HEK293 (cell line): ENCODE measurements at regions not wholly inside any gene's neighbourhood (a gene's known extent, or its start where the extent isn't known, plus 50 kb on each side); places are given as distances from the start of the nearest gene placed in this dataset.

Source experiments
- CTCF ChIA-PET: fragments of 350-600 bp; formaldehyde crosslinking; extraction: SDS; loops from one replicate; lab custom pipeline; 2021; ENCODE audit warnings: antibody characterized with exemption; lab: Yijun Ruan, JAX
- POLR2A ChIA-PET: fragments of 300-600 bp; formaldehyde crosslinking; extraction: SDS; loops from one replicate; lab custom pipeline; 2020; ENCODE audit warnings: antibody characterized with exemption, inconsistent platforms; lab: Yijun Ruan, JAX
- H3K27ac ChIP-seq: fragments of 200-500 bp; sonication (Bioruptor generic); 2 replicates; pipeline ENCODE4 v1.5.1; 2014; ENCODE audit warnings: low read depth, low read length, control low read depth, inconsistent platforms; ENCODE audit errors: extremely low read depth
- H3K36me3 ChIP-seq, 2 experiments: fragments of 200-500 bp in 1 of 2; sonication (Bioruptor generic) in 1 of 2; 1 replicate in 1 of 2; 2 replicates in 1 of 2; pipeline ENCODE4 v1.5.1; 2014 to 2017; ENCODE audit warnings: inconsistent platforms in 2 of 2, low read length in 2 of 2; ENCODE audit not compliant: control insufficient read depth in 2 of 2, insufficient read depth in 1 of 2
- H3K4me1 ChIP-seq: fragments of 200-500 bp; sonication (Bioruptor generic); 2 replicates; pipeline ENCODE4 v1.5.1; 2014; ENCODE audit warnings: mild to moderate bottlenecking, low read length, inconsistent platforms; ENCODE audit not compliant: control insufficient read depth, insufficient read depth
- H3K4me3 ChIP-seq: 2 replicates; pipeline ENCODE4 v1.5.1; 2011; ENCODE audit warnings: low read depth, mild to moderate bottlenecking, control low read depth, low read length, moderate library complexity
- H3K9me3 ChIP-seq: fragments of 200-500 bp; sonication (Bioruptor generic); 2 replicates; pipeline ENCODE4 v1.5.1; 2014; ENCODE audit warnings: low read depth, low read length, inconsistent platforms; ENCODE audit not compliant: control insufficient read depth, insufficient read depth
- HOXD13 ChIP-seq: sonication (generic); formaldehyde crosslinking; IDR thresholded peaks from 2 replicates; pipeline ENCODE4 v1.8.0; 2022; ENCODE audit warnings: missing genetic modification reagents, borderline replicate concordance
- KLF10 ChIP-seq: fragments of 450-650 bp; IDR thresholded peaks from 2 replicates; pipeline ENCODE4 v1.5.1; 2018; ENCODE audit warnings: missing biosample characterization, mild to moderate bottlenecking, missing genetic modification characterization
- KLF7 ChIP-seq: fragments of 450-650 bp; formaldehyde crosslinking; IDR thresholded peaks from 2 replicates; pipeline ENCODE4 v1.5.1; 2016; ENCODE audit warnings: missing biosample characterization, missing genetic modification characterization, borderline replicate concordance
- OSR2 ChIP-seq: fragments of 450-650 bp; formaldehyde crosslinking; IDR thresholded peaks from 2 replicates; pipeline ENCODE4 v1.5.1; 2016; ENCODE audit warnings: missing biosample characterization, missing genetic modification characterization
- SCRT1 ChIP-seq: fragments of 450-650 bp; formaldehyde crosslinking; IDR thresholded peaks from 2 replicates; pipeline ENCODE4 v1.5.1; 2016; ENCODE audit warnings: missing biosample characterization, missing genetic modification characterization, borderline replicate concordance
- SETDB1 ChIP-seq: IDR thresholded peaks from one replicate; pipeline ENCODE4 v1.6.1; 2017; ENCODE audit warnings: mild to moderate bottlenecking, low read length, moderate library complexity, mixed read lengths; ENCODE audit not compliant: insufficient read length
- TCF7L2 ChIP-seq: IDR thresholded peaks from 2 replicates; pipeline ENCODE4 v1.6.1; 2011; ENCODE audit warnings: low read depth, mild to moderate bottlenecking, inconsistent platforms, low read length, moderate library complexity, borderline replicate concordance
- TRIM28 ChIP-seq: IDR thresholded peaks from 2 replicates; pipeline ENCODE4 v1.6.1; 2011; ENCODE audit warnings: low read length, control low read depth, borderline replicate concordance
- ZBTB20 ChIP-seq: fragments of 450-650 bp; formaldehyde crosslinking; IDR thresholded peaks from 2 replicates; pipeline ENCODE4 v1.5.1; 2016; ENCODE audit warnings: missing biosample characterization, missing genetic modification characterization
- ZFHX2 ChIP-seq: fragments of 450-650 bp; formaldehyde crosslinking; conservative IDR thresholded peaks from 2 replicates; pipeline ENCODE4 v1.5.1; 2016; ENCODE audit warnings: missing biosample characterization, missing genetic modification characterization
- ZIC2 ChIP-seq: fragments of 450-650 bp; formaldehyde crosslinking; IDR thresholded peaks from 2 replicates; pipeline ENCODE4 v1.5.1; 2016; ENCODE audit warnings: missing biosample characterization, missing genetic modification characterization
- ZNF132 ChIP-seq: fragments of 450-650 bp; formaldehyde crosslinking; IDR thresholded peaks from 2 replicates; pipeline ENCODE4 v1.5.1; 2017; ENCODE audit warnings: missing biosample characterization, missing genetic modification characterization, borderline replicate concordance
- ZNF169 ChIP-seq: fragments of 450-650 bp; formaldehyde crosslinking; IDR thresholded peaks from 2 replicates; pipeline ENCODE4 v1.5.1; 2016; ENCODE audit warnings: missing biosample characterization, missing genetic modification characterization
- ZNF174 ChIP-seq: fragments of 450-650 bp; formaldehyde crosslinking; IDR thresholded peaks from 2 replicates; pipeline ENCODE4 v1.5.0; 2017; ENCODE audit warnings: missing biosample characterization, mild to moderate bottlenecking, missing genetic modification characterization
- ZNF214 ChIP-seq: fragments of 450-650 bp; formaldehyde crosslinking; IDR thresholded peaks from 2 replicates; pipeline ENCODE4 v1.5.1; 2017; ENCODE audit warnings: missing biosample characterization, mild to moderate bottlenecking, missing genetic modification characterization, borderline replicate concordance
- ZNF280D ChIP-seq: fragments of 450-650 bp; formaldehyde crosslinking; IDR thresholded peaks from 2 replicates; pipeline ENCODE4 v1.5.1; 2016; ENCODE audit warnings: missing biosample characterization, missing genetic modification characterization
- ZNF302 ChIP-seq: fragments of 450-650 bp; formaldehyde crosslinking; IDR thresholded peaks from 2 replicates; pipeline ENCODE4 v1.5.1; 2016; ENCODE audit warnings: missing biosample characterization, missing genetic modification characterization, low read depth
- ZNF311 ChIP-seq: fragments of 450-650 bp; formaldehyde crosslinking; IDR thresholded peaks from 2 replicates; pipeline ENCODE4 v1.5.1; 2017; ENCODE audit warnings: missing biosample characterization, missing genetic modification characterization, borderline replicate concordance
- ZNF335 ChIP-seq: fragments of 450-650 bp; formaldehyde crosslinking; conservative IDR thresholded peaks from 2 replicates; pipeline ENCODE4 v1.5.1; 2016; ENCODE audit warnings: missing biosample characterization, missing genetic modification characterization
- ZNF37A ChIP-seq: fragments of 450-650 bp; IDR thresholded peaks from 2 replicates; pipeline ENCODE4 v1.5.1; 2018; ENCODE audit warnings: missing biosample characterization, missing genetic modification characterization
- ZNF394 ChIP-seq: fragments of 450-650 bp; formaldehyde crosslinking; IDR thresholded peaks from 2 replicates; pipeline ENCODE4 v1.5.1; 2016; ENCODE audit warnings: missing biosample characterization, missing genetic modification characterization, mild to moderate bottlenecking, moderate library complexity, borderline replicate concordance
- ZNF426 ChIP-seq: fragments of 450-650 bp; formaldehyde crosslinking; IDR thresholded peaks from 2 replicates; pipeline ENCODE4 v1.5.1; 2017; ENCODE audit warnings: missing biosample characterization, missing genetic modification characterization, mild to moderate bottlenecking, inconsistent platforms, moderate library complexity
- ZNF596 ChIP-seq: fragments of 450-650 bp; IDR thresholded peaks from 2 replicates; pipeline ENCODE4 v1.5.0; 2018; ENCODE audit warnings: missing biosample characterization, mild to moderate bottlenecking, missing genetic modification characterization, moderate library complexity
- ZNF624 ChIP-seq: fragments of 450-650 bp; formaldehyde crosslinking; IDR thresholded peaks from 2 replicates; pipeline ENCODE4 v1.5.1; 2017; ENCODE audit warnings: missing biosample characterization, missing genetic modification characterization
- ZNF664 ChIP-seq: fragments of 450-650 bp; formaldehyde crosslinking; IDR thresholded peaks from 2 replicates; pipeline ENCODE4 v1.5.1; 2016; ENCODE audit warnings: missing biosample characterization, missing genetic modification characterization
- ZSCAN16 ChIP-seq: fragments of 450-650 bp; formaldehyde crosslinking; IDR thresholded peaks from 2 replicates; pipeline ENCODE4 v1.5.1; 2016; ENCODE audit warnings: missing biosample characterization, missing genetic modification characterization
- ZXDB ChIP-seq: fragments of 450-650 bp; formaldehyde crosslinking; IDR thresholded peaks from 2 replicates; pipeline ENCODE4 v1.5.1; 2016; ENCODE audit warnings: missing biosample characterization, missing genetic modification characterization
- TF ChIP-seq, protein P1 (sequence below): fragments of 450-650 bp; formaldehyde crosslinking; IDR thresholded peaks from 2 replicates; pipeline ENCODE4; 2016; ENCODE audit warnings: missing biosample characterization, missing genetic modification characterization
- TF ChIP-seq, protein P2 (sequence below): IDR thresholded peaks from 2 replicates; pipeline ENCODE4 v1.6.1; 2011; ENCODE audit warnings: mild to moderate bottlenecking, low read depth, low read length, borderline replicate concordance

DNA sequence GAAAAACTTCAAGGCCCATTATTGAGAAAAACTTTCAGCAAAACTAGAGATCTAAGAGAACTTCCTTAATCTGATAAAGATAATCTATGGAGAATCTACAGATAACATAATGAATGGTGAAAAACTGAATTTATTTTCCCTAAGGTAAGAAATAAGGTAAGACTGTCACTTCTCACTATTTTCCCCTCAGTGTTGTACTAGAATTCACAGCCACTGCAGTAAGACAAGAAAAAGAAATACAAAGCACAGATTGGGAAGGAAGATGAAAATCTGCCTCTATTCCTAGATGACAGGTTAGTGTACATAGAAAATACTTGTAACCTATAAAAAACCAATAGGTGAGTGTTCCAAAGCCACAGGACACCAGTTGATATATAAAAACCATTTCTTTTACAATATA, 220.7 kb upstream of the SHH start:
- TF ChIP-seq TRIM28 (0 out of 2 replicates have a peak, but pooled peaks have one; percentile 55), SETDB1 (peak; percentile 92), ZNF624 (tag by site-specific recombination) (no peak)
- Histone ChIP-seq H3K9me3 (no peaks in the 10 kb centered on the region), H3K27ac (no peak overlapping the region), H3K4me3 (no peak overlapping the region), H3K4me1 (no peaks in the 10 kb centered on the region), H3K36me3 (no peaks in the 10 kb centered on the region)
- POLR2A ChIA-PET: no interaction called here
- CTCF ChIA-PET: no interaction called here

DNA sequence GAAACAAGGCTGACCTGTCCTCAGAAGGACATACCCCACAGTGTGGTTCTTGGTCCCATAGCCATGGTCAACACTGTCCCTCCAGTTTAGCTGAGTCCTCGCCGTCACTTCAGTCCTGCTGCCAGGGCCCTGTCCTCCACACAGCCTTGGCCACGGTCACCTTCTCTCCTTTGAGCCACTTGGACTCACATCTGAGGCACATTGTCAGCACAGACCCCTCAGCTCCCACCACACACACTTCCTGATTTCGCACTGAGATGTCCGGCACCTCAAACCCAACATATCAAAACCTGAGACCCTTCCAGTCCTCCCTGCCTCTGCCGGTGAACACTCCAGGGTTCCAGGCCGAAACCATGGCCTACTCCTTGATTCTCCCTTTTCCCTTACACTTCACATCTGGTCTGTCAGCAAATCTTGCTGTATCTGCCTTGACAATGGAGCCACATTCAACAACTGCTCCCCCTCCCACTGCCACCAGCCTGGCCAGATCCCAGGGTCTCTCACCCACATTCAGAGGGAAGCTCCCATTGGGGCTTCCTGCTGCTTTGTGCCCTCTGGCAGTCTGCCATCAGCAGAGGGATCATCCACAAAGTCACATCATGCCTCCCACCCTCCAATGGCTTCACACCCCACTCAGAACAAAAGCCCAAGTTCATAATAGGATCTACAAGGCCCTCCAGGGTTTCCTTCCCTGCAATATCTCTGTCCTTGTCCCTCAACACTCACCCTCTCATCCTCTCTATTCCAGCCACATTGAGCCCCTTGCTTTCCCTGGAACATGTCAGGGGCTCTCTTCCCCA, 219.6 kb upstream of the SHH start:
- Histone ChIP-seq H3K4me1 (no peaks in the 10 kb centered on the region), H3K27ac (no peak overlapping the region), H3K36me3 (no peaks in the 10 kb centered on the region), H3K9me3 (no peaks in the 10 kb centered on the region), H3K4me3 (no peak overlapping the region)
- ChIA-PET POLR2A (no interaction called here), CTCF (no interaction called here)
- TF ChIP-seq HOXD13 (CRISPR knock-in tag) (no peak), ZNF132 (tag by site-specific recombination) (no peak), KLF10 (tag by site-specific recombination) (no peak), ZIC2 (no peak), ZNF335 (tag by site-specific recombination) (no peak), ZXDB (tag by site-specific recombination) (no peak), ZNF664 (tag by site-specific recombination) (no peak), TCF7L2 (no peak), ZNF302 (tag by site-specific recombination) (no peak), ZNF311 (no peak), ZNF37A (tag by site-specific recombination) (no peak), ZNF169 (tag by site-specific recombination) (no peak), ZNF214 (tag by site-specific recombination) (no peak), KLF7 (tag by site-specific recombination) (no peak), ZNF174 (tag by site-specific recombination) (no peak)

- Histone ChIP-seq H3K9me3 (no peaks in the 10 kb centered on the region), H3K4me3 (no peak overlapping the region), H3K27ac (no peak overlapping the region), H3K4me1 (no peaks in the 10 kb centered on the region), H3K36me3 (no peaks in the 10 kb centered on the region)
- CTCF ChIA-PET: no interaction called here
- POLR2A ChIA-PET: no interaction called here
- TF ChIP-seq ZNF426 (no peak), ZNF280D (tag by site-specific recombination) (no peak), ZBTB20 (tag by site-specific recombination) (no peak), ZSCAN16 (tag by site-specific recombination) (no peak), ZFHX2 (no peak), SCRT1 (no peak), OSR2 (tag by site-specific recombination) (no peak), ZNF394 (no peak), ZNF596 (tag by site-specific recombination) (no peak)
- TF ChIP-seq, protein P1, sequence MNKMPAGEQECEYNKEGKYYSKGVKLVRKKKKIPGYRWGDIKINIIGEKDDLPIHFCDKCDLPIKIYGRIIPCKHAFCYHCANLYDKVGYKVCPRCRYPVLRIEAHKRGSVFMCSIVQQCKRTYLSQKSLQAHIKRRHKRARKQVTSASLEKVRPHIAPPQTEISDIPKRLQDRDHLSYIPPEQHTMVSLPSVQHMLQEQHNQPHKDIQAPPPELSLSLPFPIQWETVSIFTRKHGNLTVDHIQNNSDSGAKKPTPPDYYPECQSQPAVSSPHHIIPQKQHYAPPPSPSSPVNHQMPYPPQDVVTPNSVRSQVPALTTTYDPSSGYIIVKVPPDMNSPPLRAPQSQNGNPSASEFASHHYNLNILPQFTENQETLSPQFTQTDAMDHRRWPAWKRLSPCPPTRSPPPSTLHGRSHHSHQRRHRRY (tag by site-specific recombination): no peak
- TF ChIP-seq, protein P2, sequence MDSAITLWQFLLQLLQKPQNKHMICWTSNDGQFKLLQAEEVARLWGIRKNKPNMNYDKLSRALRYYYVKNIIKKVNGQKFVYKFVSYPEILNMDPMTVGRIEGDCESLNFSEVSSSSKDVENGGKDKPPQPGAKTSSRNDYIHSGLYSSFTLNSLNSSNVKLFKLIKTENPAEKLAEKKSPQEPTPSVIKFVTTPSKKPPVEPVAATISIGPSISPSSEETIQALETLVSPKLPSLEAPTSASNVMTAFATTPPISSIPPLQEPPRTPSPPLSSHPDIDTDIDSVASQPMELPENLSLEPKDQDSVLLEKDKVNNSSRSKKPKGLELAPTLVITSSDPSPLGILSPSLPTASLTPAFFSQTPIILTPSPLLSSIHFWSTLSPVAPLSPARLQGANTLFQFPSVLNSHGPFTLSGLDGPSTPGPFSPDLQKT: no peak
Observed at GRCh38 chr7:156029460-156030007, 217.3 kb upstream of the SHH start.
